AG04450 (cell line): ENCODE measurements at regions not wholly inside any gene's neighbourhood (a gene's known extent, or its start where the extent isn't known, plus 50 kb on each side); places are given as distances from the start of the nearest gene placed in this dataset.

Experiments used
- CTCF ChIA-PET: fragments of 300-600, 350-600 bp; formaldehyde crosslinking; extraction: SDS; loops from one replicate; lab custom pipeline; 2022; ENCODE audit warnings: antibody characterized with exemption, inconsistent platforms; lab: Charles Lee
- POLR2A ChIA-PET: fragments of 350-600 bp; formaldehyde crosslinking; extraction: SDS; loops from one replicate; lab custom pipeline; 2021; ENCODE audit warnings: antibody characterized with exemption, inconsistent platforms; lab: Yijun Ruan, JAX
- DNase-seq: peaks from one replicate; pipeline ENCODE4 v3.0.0-alpha.2; 2011; ENCODE audit warnings: low read depth, low spot score
- H3K27ac ChIP-seq: one replicate; pipeline ENCODE4 v1.5.1; 2012; ENCODE audit warnings: low read depth, low read length, control low read depth
- H3K27me3 ChIP-seq: one replicate; pipeline ENCODE4 v1.6.0; 2012; ENCODE audit warnings: low read length; ENCODE audit not compliant: control insufficient read depth, insufficient read depth
- H3K4me3 ChIP-seq: 2 replicates; pipeline ENCODE4 v1.5.1; 2011; ENCODE audit warnings: mild to moderate bottlenecking, low read depth, low read length, control low read depth
- H3K9me3 ChIP-seq: 2 replicates; pipeline ENCODE4 v1.5.1; 2012; ENCODE audit warnings: low read length; ENCODE audit not compliant: control insufficient read depth, insufficient read depth
- TF ChIP-seq, protein P1 (sequence below): IDR thresholded peaks from 2 replicates; pipeline ENCODE4 v1.5.1; 2011; ENCODE audit warnings: low read depth, low read length, control low read depth, inconsistent platforms

- ChIA-PET POLR2A (no interaction called here), CTCF (interaction anchor here (0.6 kb wide), 1 partner anchor 34 kb away, joined by 6 read pairs; no protein-coding TSS in a partner anchor)
- Histone ChIP-seq H3K4me3 (no peak overlapping the region), H3K9me3 (no peaks in the 10 kb centered on the region; the same call in 1 of the 2 replicates), H3K27ac (no peak overlapping the region), H3K27me3 (no peaks in the 10 kb centered on the region)
- TF ChIP-seq, protein P1, sequence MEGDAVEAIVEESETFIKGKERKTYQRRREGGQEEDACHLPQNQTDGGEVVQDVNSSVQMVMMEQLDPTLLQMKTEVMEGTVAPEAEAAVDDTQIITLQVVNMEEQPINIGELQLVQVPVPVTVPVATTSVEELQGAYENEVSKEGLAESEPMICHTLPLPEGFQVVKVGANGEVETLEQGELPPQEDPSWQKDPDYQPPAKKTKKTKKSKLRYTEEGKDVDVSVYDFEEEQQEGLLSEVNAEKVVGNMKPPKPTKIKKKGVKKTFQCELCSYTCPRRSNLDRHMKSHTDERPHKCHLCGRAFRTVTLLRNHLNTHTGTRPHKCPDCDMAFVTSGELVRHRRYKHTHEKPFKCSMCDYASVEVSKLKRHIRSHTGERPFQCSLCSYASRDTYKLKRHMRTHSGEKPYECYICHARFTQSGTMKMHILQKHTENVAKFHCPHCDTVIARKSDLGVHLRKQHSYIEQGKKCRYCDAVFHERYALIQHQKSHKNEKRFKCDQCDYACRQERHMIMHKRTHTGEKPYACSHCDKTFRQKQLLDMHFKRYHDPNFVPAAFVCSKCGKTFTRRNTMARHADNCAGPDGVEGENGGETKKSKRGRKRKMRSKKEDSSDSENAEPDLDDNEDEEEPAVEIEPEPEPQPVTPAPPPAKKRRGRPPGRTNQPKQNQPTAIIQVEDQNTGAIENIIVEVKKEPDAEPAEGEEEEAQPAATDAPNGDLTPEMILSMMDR: no peak
- DNase-seq: no peak
These were observed 64.9 kb downstream of the ARHGEF18 start for GRCh38 chr19:7413629-7414028.

GRCh38 chr19:7415163-7415856 lies 66.6 kb downstream of the ARHGEF18 start:
- CTCF ChIA-PET: interaction anchor here (1.3 kb wide), 1 partner anchor 34 kb away, joined by 4 read pairs; no protein-coding TSS in a partner anchor
- no peak overlapping the region for H3K4me3 ChIP-seq
- DNase-seq: peak; percentile 69
- H3K27me3 ChIP-seq: no peaks in the 10 kb centered on the region
- POLR2A ChIA-PET: interaction anchor here (0.8 to 1.9 kb wide), 2 partner anchors 13 to 18 kb away, joined by 4 to 12 read pairs; no protein-coding TSS in a partner anchor
- no peaks in the 10 kb centered on the region; the same call in 1 of the 2 replicates for H3K9me3 ChIP-seq
- TF ChIP-seq, protein P1: no peak
- H3K27ac ChIP-seq: no peak overlapping the region

DNA sequence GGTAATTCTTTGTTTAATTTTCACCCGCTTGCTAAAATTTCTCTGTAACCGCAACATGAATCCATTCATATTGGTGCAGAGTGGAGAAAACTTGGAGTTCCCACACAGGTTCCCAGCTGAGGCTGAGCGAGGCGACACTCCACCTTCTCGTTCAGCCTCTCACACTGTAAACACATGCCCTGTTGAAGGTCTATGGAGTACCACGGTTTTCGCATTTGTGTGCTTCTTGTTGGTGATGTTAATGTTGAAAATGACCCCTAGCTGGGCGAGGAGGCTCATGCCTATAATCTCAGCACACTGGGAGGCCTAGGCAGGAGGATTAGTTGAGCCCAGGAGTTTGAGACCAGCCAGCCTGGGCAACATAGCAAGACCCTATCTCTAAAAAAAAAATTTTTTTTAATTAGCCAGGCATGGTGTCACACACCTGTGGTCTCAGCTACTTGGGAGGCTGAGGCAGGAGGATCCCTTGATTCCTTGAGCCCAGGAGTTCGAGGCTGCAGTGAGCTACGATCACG lies 67.2 kb downstream of the ARHGEF18 start:
- H3K9me3 ChIP-seq: no peaks in the 10 kb centered on the region; the same call in 1 of the 2 replicates
- CTCF ChIA-PET: no interaction called here
- H3K27me3 ChIP-seq: no peaks in the 10 kb centered on the region
- TF ChIP-seq, protein P1: no peak
- no peak overlapping the region for H3K4me3 ChIP-seq
- no peak for DNase-seq
- peak overlapping the region; percentile 34 for H3K27ac ChIP-seq
- POLR2A ChIA-PET: interaction anchor here (0.8 to 1.9 kb wide), 2 partner anchors 12 to 18 kb away, joined by 4 to 12 read pairs; no protein-coding TSS in a partner anchor

- TF ChIP-seq, protein P1: no peak
- no peak overlapping the region for H3K27ac ChIP-seq
- no peak overlapping the region for H3K4me3 ChIP-seq
- no peak for DNase-seq
- ChIA-PET POLR2A (no interaction called here), CTCF (no interaction called here)
- no peaks in the 10 kb centered on the region for H3K9me3 ChIP-seq
- no peaks in the 10 kb centered on the region for H3K27me3 ChIP-seq
These were observed 69.1 kb downstream of the ARHGEF18 start for GRCh38 chr19:7417671-7418324.

DNA sequence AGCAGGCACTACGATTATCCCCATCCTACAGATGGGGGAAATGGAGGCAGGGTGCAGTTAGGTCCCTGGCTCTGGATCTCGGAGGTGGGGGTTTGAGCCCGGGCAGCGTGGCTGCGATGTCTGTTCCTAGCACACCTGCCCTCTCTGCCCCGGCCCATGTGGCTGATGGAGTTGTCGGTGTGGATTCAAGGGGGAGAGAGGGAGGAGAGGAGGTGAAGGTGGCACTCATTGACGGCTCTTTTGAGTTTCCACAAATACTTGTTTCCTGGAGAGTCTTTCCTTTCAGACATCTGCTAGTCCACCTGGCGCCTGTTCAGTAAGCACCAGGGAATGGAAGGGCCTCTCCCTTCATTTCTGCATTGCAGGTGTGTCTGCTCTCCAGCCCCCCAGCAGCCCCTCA lies 69.9 kb downstream of the ARHGEF18 start:
- CTCF ChIA-PET: no interaction called here
- no peak for DNase-seq
- TF ChIP-seq, protein P1: no peak

More for the DNA sequence above, 69.9 kb downstream of the ARHGEF18 start:
- Histone ChIP-seq H3K4me3 (no peak overlapping the region), H3K27me3 (no peaks in the 10 kb centered on the region), H3K27ac (no peak overlapping the region), H3K9me3 (no peaks in the 10 kb centered on the region)
- POLR2A ChIA-PET: no interaction called here
